GM21515 (cell line): ENCODE measurements at regions not wholly inside any gene's neighbourhood (a gene's known extent, or its start where the extent isn't known, plus 50 kb on each side); places are given as distances from the start of the nearest gene placed in this dataset.
"Not testable (repeated sequence)": the region's sequence is repeated elsewhere in the genome, so short reads cannot be mapped to it uniquely, and the experiment has no call there.

ENCODE experiments used
- ATAC-seq: cut with Tn5 transposase; IDR thresholded peaks from one replicate; pipeline ENCODE4 v1.9.1; 2021; ENCODE audit not compliant: unreplicated experiment

- ATAC-seq = no peak
Observed at GRCh38 chr13:61358599-61358998, 57.0 kb downstream of the PCDH20 start.

DNA sequence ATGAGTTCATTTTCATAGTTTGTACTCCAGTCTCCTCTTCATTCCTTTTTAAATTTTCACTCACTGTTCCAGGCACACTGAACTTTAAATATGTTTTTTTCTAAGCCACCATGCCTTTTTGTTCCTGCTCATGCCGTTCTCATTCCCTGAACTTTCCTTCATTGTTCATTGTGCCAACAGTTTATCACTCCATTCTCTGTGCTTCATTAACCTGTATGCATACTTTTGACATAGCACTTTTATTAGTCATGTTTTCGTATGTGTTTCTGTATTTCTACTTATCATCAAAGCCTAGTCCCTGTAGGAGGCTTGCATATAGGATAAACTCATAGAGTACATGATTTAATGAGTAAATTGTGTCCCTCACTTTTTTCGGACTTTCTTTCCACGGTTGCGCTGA lies 65.3 kb downstream of the PCDH20 start:
- no peak for ATAC-seq

DNA sequence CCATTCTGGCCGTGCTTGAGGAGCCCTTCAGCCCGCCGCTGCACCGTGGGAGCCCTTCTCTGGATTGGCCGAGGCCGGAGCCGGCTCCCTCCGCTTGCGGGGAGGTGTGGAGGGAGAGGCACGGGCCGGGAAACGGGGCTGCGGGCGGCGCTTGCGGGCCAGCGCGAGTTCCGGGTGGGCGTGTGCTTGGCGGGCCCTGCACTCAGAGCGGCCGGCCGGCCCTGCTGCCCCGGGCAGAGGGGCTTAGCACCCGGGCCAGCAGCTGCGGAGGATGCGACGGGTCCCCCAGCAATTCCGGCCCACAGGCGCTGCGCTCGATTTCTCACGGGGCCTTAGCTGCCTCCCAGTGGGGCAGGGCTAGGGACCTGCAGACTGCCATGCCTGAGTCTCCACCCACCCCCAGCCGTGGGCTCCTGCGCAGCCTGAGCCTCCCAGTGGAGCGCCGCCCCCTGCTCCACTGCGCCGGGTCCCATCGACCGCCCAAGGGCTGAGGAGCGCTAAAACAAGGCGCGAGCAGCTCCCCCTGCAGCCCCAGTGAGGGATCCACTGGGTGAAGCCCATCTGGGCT lies 76.5 kb downstream of the PCDH20 start:
- no peak for ATAC-seq

GRCh38 chr13:61316647-61317046 lies 99.0 kb downstream of the PCDH20 start:
- no peak for ATAC-seq

DNA sequence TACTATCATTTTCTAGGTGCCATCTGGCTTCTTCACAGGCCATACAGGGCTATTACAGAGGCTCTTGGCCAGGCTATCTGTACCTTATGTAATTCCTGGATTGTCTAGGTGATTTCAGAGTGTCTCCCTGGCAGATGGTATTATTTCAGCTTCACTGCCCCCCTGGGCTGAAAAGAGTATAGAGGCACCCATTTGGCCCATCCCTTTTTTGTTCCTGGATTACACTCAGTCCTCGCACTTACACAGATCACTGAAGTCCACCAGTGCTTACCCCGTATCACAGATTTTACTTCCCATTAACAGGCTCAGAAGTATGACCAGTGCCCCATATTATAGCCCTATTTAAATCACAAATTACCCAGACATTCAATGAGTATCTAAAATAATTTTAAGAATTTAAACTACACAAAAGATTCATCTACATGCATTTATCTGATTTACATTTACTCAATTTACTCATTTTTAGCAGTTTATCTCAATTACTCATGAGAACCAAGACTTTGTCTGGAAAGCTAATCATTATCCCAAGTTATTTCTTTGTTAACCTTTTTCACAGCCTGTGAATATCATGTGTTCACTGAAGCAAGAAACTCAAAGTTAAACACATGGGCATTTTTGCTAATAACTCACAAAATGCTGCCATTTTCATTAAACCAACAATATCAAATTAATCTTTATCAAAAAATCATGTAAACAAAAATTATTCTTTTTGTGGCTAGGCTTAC lies 121.0 kb downstream of the PCDH20 start:
- ATAC-seq = no peak

DNA sequence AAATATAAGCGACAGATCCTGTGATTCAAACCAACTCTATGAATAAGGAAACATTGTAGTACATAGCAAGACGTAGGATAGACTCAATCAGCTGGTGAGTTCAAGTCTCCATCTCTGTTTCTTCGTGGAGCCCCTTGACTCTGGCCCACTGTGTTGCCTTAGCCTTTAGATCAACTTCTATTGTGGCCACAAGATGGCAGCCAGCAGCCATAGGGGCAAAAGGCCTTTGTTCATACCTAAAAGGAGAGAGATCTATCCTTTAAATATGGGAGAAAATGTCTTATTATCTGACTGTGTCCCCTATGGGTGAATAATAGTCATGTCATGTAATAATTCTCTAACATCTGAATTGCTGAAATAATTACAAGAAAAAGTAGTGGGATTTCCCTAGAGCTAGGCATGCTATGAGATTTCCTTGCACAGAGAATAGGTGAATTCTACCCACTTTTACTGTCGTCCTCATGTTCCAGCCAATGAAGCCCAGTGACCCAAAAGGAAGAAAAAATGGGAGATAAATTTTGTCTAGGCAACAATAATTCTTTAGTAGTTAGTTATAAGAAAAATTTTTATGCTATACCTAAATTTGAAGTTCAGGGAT lies 129.4 kb downstream of the PCDH20 start:
- no peak for ATAC-seq

- ATAC-seq = no peak
Observed at GRCh38 chr13:61277586-61278276, 137.9 kb downstream of the PCDH20 start.

DNA sequence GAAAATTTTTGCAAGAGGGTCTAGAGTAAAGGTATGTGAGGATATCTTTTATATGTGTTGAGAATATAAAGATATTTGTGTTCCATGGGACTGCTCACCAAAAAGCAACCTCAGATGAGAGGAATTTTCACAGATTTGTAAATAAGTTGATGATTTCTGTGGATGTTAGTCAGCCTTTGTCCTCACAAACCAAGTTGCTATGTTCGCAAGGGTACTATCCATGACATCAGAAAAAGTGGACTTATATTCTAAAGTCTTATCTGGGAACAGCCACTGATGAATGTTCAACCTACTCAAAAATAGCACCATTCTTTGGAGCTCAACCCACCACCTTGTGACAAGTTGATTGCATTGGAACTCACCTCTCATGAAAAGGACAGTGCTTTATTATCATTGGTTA lies 138.6 kb downstream of the PCDH20 start:
- ATAC-seq = no peak

DNA sequence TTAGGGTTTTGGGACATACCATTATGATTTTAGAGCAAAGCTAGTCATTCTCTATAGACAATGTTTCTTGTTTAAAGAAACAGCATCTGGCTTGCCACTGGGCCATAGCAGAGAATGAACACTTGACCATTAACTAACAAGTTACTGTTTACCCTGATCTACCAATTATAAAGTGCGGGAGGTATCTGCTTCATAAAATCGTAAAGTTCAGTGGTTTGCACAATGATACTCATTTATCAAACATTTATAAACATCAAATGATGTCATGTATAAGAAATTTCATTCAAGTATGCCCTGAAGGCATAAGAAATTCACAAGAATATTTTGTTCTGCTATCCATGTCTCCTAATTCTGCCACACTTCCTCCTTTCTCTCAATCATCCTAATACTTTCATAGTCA lies 139.2 kb downstream of the PCDH20 start:
- no peak for ATAC-seq

DNA sequence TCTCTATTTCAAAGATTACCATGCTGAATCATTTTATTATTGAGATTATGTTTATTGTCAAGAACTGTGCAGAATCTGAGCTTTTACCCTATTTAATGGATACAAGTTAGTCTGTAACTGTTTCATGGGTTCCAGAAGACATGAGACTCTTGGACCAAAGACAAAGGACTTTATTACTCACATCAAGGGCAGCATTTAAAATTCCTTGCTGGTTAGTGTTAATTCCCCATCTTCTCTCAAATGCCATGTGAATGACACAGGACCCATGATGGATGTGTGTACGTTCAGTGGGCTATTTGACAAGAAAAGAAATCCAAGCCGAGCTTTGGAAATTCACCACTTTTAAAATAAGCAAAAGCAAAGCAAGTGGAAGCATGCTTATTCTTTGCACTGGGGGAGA lies 139.9 kb downstream of the PCDH20 start:
- ATAC-seq = no peak

- ATAC-seq = no peak
Observed at GRCh38 chr13:61275251-61275650, 140.4 kb downstream of the PCDH20 start.

DNA sequence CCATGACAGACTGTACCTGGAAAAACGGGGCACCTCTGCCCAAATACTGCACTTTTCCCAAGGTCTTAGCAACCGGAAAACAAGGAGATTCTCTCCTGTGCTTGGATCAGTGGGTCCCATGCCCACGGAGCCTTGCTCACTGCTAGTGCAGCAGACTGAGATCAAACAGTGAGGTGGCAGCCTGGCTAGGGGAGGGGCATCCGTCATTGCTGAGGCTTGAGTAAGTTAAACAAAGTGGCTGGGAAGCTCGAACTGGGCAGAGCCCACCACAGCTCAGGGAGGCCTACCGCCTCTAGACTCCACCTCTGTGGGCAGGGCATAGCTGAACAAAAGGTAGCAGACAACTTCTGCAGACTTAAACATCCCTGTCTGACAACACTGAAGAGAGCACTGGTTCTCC lies 148.8 kb downstream of the PCDH20 start:
- not testable (repeated sequence) for ATAC-seq

DNA sequence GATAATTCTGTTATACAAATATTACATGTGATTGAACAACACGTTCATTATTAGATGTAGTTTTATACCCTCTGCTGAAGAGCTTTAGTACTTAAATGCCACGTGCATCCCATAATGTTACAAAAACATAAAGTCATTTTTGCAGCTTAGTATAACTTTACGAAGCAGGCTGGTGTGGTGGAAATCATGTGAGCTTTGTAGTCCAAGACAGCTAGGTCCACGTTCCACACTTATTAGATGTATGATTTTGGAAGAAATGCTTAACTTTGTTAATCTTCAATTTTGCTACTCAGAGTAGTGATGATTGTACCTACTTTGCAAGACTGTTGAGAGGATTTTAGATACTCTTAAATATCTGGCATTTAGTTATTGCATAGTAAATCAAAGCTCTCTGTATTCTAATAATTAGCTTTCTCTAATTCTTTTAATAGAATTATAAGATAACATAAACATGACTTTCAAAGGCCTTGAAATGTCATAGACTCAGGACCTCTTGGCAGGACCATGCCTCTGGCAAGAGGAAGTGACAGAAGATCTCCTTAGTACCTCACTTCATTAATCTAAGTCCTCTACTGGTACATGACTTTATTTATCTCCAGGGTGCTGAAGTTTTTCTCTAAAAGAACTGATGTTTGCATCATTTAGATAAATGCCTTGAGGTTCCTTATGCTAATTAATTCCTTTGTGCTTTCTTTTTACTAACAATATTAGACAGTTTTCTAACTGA lies 153.7 kb downstream of the PCDH20 start:
- no peak for ATAC-seq

DNA sequence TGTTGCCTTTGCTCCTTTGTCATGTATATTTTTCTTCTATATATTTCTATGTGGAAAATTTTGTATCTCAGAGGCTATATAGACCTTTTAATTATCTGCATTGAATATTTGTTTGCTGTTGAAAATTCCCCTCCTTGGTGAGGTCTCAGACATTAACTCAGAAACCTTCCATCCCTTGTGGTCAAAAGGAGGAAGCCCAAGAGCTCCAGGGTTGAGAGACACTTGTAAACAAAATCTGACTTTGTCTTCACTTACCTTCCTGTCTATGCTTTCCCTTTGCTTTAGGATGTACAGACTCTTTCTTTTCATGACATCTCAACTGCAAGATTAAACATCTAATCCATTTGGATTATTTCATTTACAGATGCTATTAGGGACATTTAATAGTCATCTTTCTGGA lies 157.5 kb downstream of the PCDH20 start:
- no peak for ATAC-seq

DNA sequence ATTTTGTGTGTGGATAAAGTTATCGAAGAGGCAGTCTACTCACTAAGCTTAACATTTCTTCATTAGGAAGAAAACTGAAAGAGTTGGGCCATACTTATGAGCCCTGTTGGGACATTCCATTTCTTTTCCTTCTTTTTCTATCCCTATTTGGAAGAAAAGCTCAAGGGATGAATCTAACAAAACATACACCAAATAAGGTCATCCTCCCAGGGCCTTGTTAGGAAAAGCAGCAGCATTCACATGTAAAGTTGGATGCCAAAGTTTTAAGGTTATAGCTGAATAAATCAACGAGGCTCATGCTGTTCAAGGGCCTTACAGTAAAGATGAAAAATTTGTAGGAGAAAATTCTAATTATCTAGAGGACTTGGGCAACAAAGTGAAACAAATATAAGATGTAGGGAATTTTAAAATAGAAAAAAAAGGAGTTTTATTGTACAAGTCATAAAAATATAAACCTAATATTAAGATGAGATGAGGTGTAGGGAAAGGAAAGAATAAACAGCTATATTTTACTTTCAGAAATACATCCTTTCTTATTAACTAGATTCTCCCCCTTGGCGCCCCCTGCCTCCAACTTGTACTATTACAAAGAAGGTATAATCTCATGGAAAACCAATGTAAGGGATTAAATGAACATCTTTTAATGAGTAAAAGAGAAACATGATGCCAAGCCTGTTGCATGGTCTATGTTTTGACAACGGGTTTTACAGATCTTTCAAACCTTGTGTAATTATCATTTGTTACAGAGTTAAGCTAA lies 160.4 kb downstream of the PCDH20 start:
- ATAC-seq = no peak

DNA sequence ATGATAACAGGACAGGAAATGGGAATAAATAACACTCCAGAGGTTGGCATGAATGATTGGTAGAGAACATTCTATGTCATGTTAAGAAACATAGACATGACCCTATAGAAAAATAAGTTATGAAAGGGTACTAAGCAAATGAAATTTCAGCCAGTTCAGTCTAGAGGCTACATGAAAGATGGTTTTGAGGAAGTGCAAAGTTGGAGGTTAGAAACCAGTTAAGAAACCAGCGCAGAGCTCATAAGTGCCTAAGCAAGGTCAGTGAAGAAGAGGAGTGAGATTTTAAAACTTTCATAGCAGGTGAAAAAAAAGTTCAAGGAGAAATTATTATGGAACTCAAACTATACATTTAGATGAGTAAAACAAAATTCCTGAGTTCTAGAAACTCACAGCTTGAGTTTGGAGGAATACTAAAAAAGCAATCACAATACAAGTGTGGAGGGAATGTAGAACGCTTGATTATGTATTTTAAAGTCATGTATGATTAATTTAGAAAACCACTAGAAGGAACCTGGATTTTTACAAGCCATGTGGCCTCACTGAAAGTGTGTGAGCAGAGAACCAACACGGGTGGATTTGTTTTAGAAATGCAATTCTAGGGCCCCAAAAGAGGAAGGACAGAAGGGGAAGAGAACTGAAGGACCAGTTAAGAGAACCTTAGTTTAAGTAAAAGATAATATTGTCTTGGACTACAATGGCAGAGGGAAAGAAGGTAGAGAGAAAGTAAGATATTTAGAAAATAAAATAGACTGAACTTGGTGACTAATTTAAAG lies 162.4 kb downstream of the PCDH20 start:
- ATAC-seq = no peak

- no peak for ATAC-seq
Observed at GRCh38 chr13:61252213-61252612, 163.4 kb downstream of the PCDH20 start.

- peak; percentile 87 for ATAC-seq
Observed at GRCh38 chr13:61247149-61247936, 168.3 kb downstream of the PCDH20 start.

- no peak for ATAC-seq
Observed at GRCh38 chr13:61246351-61246750, 169.3 kb downstream of the PCDH20 start.
